Caco-2 (cell line): ENCODE measurements at regions not wholly inside any gene's neighbourhood (a gene's known extent, or its start where the extent isn't known, plus 50 kb on each side); places are given as distances from the start of the nearest gene placed in this dataset.
A peak's percentile ranks its signal among the peaks of the same experiment; 100 is the strongest.

Experiments
- BruUV-seq: library from RNA; stranded (reverse); fragments of 400-500 nt; replicated peaks from 2 replicates; lab custom pipeline; 2021; lab: Mats Ljungman, UMichigan
- CTCF ChIA-PET: fragments of 300-600 bp; sonication (Branson Sonifier 250); formaldehyde crosslinking; loops from one replicate; lab custom pipeline; 2022; ENCODE audit warnings: antibody characterized with exemption; lab: Charles Lee
- POLR2A ChIA-PET: fragments of 300-600 bp; sonication (Branson Sonifier 250); formaldehyde crosslinking; loops from one replicate; lab custom pipeline; 2022; ENCODE audit warnings: antibody characterized with exemption; lab: Charles Lee
- DNase-seq, 2 experiments: peaks; one replicate each; pipeline versions ENCODE4 v3.0.0 to v3.0.0-alpha.2; 2020 to 2022
- H3K27me3 ChIP-seq: replicated peaks from 2 replicates; pipeline ENCODE4 v1.6.0; 2011; ENCODE audit warnings: low read length; ENCODE audit not compliant: control insufficient read depth, insufficient read depth
- H3K36me3 ChIP-seq: 2 replicates; pipeline ENCODE4 v1.5.1; 2011; ENCODE audit warnings: low read length; ENCODE audit not compliant: control insufficient read depth, insufficient read depth
- H3K4me1 ChIP-seq: fragments of 250-450 bp; sonication (Bioruptor Pico); 2 replicates; pipeline ENCODE4 v1.5.1; 2020; ENCODE audit warnings: mild to moderate bottlenecking
- H3K4me3 ChIP-seq: 2 replicates; pipeline ENCODE4 v1.5.1; 2011; ENCODE audit warnings: low read depth, mild to moderate bottlenecking, control low read depth, low read length
- H3K9me3 ChIP-seq: fragments of 250-450 bp; sonication (Bioruptor Pico); 2 replicates; pipeline ENCODE4 v1.5.1; 2020; ENCODE audit warnings: mild to moderate bottlenecking, moderate library complexity
- H3K27ac Mint-ChIP-seq: one replicate; pipeline ENCODE4 v1.8.0; 2022; ENCODE audit warnings: mixed read lengths; ENCODE audit not compliant: unreplicated experiment
- H3K27me3 Mint-ChIP-seq: one replicate; pipeline ENCODE4 v1.8.0; 2022; ENCODE audit warnings: mixed read lengths; ENCODE audit not compliant: insufficient read depth, unreplicated experiment
- H3K36me3 Mint-ChIP-seq: one replicate; pipeline ENCODE4 v1.8.0; 2022; ENCODE audit warnings: mild to moderate bottlenecking, mixed read lengths; ENCODE audit not compliant: insufficient read depth, unreplicated experiment
- H3K4me1 Mint-ChIP-seq: one replicate; pipeline ENCODE4 v1.8.0; 2022; ENCODE audit warnings: low read depth, mixed read lengths; ENCODE audit not compliant: unreplicated experiment
- H3K4me3 Mint-ChIP-seq: one replicate; pipeline ENCODE4 v1.8.0; 2022; ENCODE audit warnings: mild to moderate bottlenecking, moderate library complexity, mixed read lengths; ENCODE audit not compliant: unreplicated experiment
- H3K9me3 Mint-ChIP-seq: one replicate; pipeline ENCODE4 v1.8.0; 2022; ENCODE audit warnings: mixed read lengths; ENCODE audit not compliant: unreplicated experiment
- intact Hi-C: fragments of 100-400 bp; cut with micrococcal nuclease; formaldehyde crosslinking; loops from one replicate; pipeline ENCODE4 v1.10.0; 2022; ENCODE audit not compliant: unreplicated experiment
- TF ChIP-seq, protein P1 (sequence below), 2 experiments: fragments of 200-600 bp in 1 of 2; IDR thresholded peaks; 1 replicate in 1 of 2; 2 replicates in 1 of 2; pipeline versions ENCODE4 v1.5.1 to v1.8.0; 2011 to 2022; ENCODE audit warnings: antibody characterized with exemption in 1 of 2, control low read depth in 1 of 2, inconsistent platforms in 1 of 2, low read depth in 1 of 2, low read length in 1 of 2, mild to moderate bottlenecking in 1 of 2, moderate library complexity in 1 of 2; ENCODE audit not compliant: insufficient read depth in 1 of 2, severe bottlenecking in 1 of 2, unreplicated experiment in 1 of 2

DNA sequence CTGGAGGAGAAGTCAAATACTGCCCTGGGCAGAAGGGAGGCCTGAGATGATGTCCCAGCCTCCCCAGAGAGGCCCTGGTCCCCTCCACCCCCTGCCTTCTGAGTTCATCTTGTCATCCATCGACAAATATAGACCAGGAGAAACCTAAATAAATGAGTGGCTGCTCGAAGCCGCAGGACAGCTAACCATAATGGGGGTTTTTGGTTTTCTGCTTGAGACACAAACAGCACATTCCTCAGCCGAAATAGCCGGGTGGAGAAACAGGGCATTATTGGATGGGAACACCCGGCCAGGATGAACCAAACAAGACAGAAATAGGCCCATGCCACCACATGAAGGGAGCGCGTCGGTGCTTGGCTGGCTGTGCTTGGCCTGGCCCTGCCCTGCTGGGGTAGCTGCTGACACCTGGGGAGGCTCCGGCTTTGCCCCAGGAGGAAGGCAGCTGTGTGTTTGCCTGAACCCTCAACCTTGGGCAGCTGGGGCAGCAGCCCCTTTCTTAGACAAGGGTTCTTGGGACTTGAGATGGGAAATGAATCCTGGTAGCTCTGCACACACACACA is 188.1 kb downstream of the IRX5 start:
- Mint-ChIP-seq H3K9me3 (peaks cover 10% of the 10 kb centered on the region), H3K27me3 (no peaks in the 10 kb centered on the region), H3K36me3 (no peaks in the 10 kb centered on the region), H3K4me1 (no peaks in the 10 kb centered on the region), H3K27ac (no peak overlapping the region), H3K4me3 (no peak overlapping the region)
- Histone ChIP-seq H3K36me3 (no peaks in the 10 kb centered on the region), H3K27me3 (no peaks in the 10 kb centered on the region), H3K4me3 (no peak overlapping the region), H3K4me1 (no peaks in the 10 kb centered on the region), H3K9me3 (peaks cover 5% of the 10 kb centered on the region; the same call in 1 of the 2 replicates)
- ChIA-PET CTCF (no interaction called here), POLR2A (no interaction called here)
- intact Hi-C loops = no loop called here
- TF ChIP-seq, protein P1, sequence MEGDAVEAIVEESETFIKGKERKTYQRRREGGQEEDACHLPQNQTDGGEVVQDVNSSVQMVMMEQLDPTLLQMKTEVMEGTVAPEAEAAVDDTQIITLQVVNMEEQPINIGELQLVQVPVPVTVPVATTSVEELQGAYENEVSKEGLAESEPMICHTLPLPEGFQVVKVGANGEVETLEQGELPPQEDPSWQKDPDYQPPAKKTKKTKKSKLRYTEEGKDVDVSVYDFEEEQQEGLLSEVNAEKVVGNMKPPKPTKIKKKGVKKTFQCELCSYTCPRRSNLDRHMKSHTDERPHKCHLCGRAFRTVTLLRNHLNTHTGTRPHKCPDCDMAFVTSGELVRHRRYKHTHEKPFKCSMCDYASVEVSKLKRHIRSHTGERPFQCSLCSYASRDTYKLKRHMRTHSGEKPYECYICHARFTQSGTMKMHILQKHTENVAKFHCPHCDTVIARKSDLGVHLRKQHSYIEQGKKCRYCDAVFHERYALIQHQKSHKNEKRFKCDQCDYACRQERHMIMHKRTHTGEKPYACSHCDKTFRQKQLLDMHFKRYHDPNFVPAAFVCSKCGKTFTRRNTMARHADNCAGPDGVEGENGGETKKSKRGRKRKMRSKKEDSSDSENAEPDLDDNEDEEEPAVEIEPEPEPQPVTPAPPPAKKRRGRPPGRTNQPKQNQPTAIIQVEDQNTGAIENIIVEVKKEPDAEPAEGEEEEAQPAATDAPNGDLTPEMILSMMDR (IDR thresholded peaks at IDR 0.05; ENCODE audit: insufficient read depth in 1 of 2, low read depth in 1 of 2, low read length in 1 of 2, severe bottlenecking in 1 of 2, unreplicated experiment in 1 of 2) = no peak
- DNase-seq = no peak
- BruUV-seq = no TSS peak

DNA sequence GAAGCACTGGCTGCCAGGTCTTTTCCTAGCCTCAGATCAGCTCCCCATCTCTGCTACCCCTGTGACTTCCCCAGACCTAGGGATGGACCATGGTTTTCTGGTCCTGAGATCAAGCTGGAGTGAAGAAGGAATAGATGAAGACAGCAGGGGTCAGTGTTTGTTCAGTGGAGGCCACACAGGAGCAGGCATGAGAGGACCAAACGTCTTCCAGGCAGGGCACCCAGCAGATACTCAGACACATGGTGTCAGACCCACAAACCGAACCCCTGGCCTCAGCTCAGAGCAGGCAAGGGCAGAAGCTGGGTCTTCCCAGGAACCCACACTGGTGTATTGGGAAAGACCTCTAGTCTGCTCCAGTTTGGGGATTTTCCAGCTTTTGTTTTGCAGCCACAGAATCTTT is 189.7 kb downstream of the IRX5 start:
- Histone ChIP-seq H3K9me3 (peaks cover 5% of the 10 kb centered on the region; the same call in 1 of the 2 replicates), H3K27me3 (no peaks in the 10 kb centered on the region), H3K36me3 (no peaks in the 10 kb centered on the region), H3K4me1 (no peaks in the 10 kb centered on the region), H3K4me3 (no peak overlapping the region)
- Mint-ChIP-seq H3K36me3 (no peaks in the 10 kb centered on the region), H3K9me3 (peaks cover 10% of the 10 kb centered on the region), H3K27ac (no peak overlapping the region), H3K27me3 (no peaks in the 10 kb centered on the region), H3K4me3 (no peak overlapping the region), H3K4me1 (no peaks in the 10 kb centered on the region)
- POLR2A ChIA-PET = no interaction called here
- intact Hi-C loops = loop anchor here (1.0 kb wide), 2 partner anchors 138 to 251 kb away; no protein-coding TSS in a partner anchor
- CTCF ChIA-PET = interaction anchor here (0.8 to 1.2 kb wide), 2 partner anchors 13 to 232 kb away, joined by 3 read pairs; no protein-coding TSS in a partner anchor
- BruUV-seq = no TSS peak
- DNase-seq = peak; percentile 31 to 48
- TF ChIP-seq, protein P1 (IDR thresholded peaks at IDR 0.05; ENCODE audit: insufficient read depth in 1 of 2, low read depth in 1 of 2, low read length in 1 of 2, severe bottlenecking in 1 of 2, unreplicated experiment in 1 of 2) = peak in 1 of 2 experiments; percentile 55

DNA sequence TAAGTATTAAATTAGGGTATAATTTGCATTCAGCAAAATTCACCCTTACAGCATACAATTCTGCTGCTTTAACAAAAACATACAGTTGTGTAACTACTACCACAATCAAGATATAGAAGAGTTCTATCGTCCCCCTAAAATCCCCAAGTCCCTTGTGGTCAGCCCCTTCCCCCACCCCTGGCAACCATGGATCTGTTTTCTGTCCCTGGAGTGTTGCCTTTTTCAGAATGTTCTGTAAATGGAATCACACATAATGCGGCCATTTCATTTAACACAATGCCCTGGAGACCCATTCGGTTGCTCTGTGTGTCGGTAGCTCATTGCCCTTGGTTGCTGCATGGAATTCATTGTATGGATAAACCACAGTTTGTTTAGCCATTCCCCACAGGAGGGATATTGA is 190.2 kb downstream of the IRX5 start:
- no TSS peak for BruUV-seq
- H3K4me1 ChIP-seq = no peaks in the 10 kb centered on the region
- H3K36me3 ChIP-seq = no peaks in the 10 kb centered on the region
- DNase-seq = no peak
- POLR2A ChIA-PET = no interaction called here
- Mint-ChIP-seq H3K27ac (no peak overlapping the region), H3K4me1 (no peaks in the 10 kb centered on the region), H3K9me3 (peaks cover 10% of the 10 kb centered on the region), H3K4me3 (no peak overlapping the region), H3K36me3 (no peaks in the 10 kb centered on the region), H3K27me3 (no peaks in the 10 kb centered on the region)
- H3K9me3 ChIP-seq = peaks cover 5% of the 10 kb centered on the region; the same call in 1 of the 2 replicates
- H3K4me3 ChIP-seq = no peak overlapping the region
- no peaks in the 10 kb centered on the region for H3K27me3 ChIP-seq
- TF ChIP-seq, protein P1 (IDR thresholded peaks at IDR 0.05; ENCODE audit: insufficient read depth in 1 of 2, low read depth in 1 of 2, low read length in 1 of 2, severe bottlenecking in 1 of 2, unreplicated experiment in 1 of 2) = no peak
- intact Hi-C loops = loop anchor here (1.0 kb wide), 2 partner anchors 137 to 250 kb away; no protein-coding TSS in a partner anchor
- CTCF ChIA-PET = interaction anchor here (0.8 to 1.2 kb wide), 2 partner anchors 13 to 232 kb away, joined by 3 read pairs; no protein-coding TSS in a partner anchor
